ENCODE measurements at regions not wholly inside any gene's neighbourhood (a gene's known extent, or its start where the extent isn't known, plus 50 kb on each side); places are given as distances from the start of the nearest gene placed in this dataset.

DNA sequence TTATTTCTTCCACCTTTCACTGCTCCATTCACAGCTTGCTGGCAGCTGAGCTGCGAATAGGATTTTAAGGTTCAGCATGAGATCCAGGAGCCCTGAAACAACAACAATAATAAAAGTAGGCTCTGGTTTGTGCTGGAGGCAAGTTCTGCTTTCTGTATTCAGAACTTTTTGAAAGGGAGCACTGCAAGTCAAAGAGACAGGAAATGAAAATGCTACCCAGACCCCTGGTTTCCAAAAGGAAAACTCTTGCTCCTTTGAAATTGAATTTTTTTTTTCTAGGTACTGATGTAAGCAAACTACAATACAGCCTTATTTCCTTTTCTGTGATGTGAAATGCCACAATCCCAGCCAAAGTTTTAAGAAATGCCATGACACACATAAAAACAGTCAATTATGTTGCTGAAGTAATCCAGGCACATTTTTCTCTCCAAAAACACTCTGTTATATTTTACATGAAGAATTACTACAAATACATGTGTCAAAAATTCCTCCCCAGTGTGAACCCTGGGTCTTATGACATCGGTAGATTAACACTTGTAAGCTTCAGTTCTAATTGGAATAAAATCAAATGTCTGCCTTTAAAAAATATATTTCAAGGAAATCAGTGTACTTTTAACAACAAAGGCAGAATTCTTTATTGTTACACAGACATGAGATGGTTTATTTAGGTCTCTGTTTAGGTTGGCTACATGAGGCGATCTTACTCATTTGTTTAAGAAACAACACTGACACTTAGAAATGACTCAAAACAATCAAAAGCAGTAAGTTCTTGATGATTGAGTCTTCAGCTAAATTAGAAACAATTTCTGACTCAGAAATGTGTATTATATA, 656.7 kb downstream of the EPHA7 start:
- TF ChIP-seq, protein P1, sequence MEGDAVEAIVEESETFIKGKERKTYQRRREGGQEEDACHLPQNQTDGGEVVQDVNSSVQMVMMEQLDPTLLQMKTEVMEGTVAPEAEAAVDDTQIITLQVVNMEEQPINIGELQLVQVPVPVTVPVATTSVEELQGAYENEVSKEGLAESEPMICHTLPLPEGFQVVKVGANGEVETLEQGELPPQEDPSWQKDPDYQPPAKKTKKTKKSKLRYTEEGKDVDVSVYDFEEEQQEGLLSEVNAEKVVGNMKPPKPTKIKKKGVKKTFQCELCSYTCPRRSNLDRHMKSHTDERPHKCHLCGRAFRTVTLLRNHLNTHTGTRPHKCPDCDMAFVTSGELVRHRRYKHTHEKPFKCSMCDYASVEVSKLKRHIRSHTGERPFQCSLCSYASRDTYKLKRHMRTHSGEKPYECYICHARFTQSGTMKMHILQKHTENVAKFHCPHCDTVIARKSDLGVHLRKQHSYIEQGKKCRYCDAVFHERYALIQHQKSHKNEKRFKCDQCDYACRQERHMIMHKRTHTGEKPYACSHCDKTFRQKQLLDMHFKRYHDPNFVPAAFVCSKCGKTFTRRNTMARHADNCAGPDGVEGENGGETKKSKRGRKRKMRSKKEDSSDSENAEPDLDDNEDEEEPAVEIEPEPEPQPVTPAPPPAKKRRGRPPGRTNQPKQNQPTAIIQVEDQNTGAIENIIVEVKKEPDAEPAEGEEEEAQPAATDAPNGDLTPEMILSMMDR (IDR thresholded peaks at IDR 0.05): no peak
- TF ChIP-seq POLR2A (IDR thresholded peaks at IDR 0.05): no peak

Data from body of pancreas (tissue), 4 donors.